ENCODE measurements at regions not wholly inside any gene's neighbourhood (a gene's known extent, or its start where the extent isn't known, plus 50 kb on each side); places are given as distances from the start of the nearest gene placed in this dataset.
"Not testable (repeated sequence)": the region's sequence is repeated elsewhere in the genome, so short reads cannot be mapped to it uniquely, and the experiment has no call there.

DNA sequence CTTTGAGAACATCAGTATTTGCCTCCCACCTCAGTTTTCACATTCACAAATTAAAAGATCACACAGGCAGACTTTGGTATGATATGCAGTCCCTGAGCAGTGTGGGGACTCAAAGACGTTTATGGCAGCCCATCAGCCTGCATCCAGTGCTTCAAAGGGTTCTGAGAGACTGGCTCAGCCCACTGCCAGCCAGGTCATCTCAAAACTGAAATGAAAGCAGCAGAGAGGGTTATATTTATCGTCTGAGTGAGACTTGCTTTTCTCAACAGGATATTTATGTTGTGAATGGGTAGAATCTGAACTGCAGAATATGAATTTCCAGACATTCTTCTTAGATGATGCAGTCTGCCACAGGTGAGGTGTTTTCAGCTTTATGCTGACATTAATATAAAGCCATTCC is 159.8 kb downstream of the NRN1 start:
- no peak overlapping the region for H3K4me2 ChIP-seq
- peaks cover 29% of the 10 kb centered on the region for H3K9me3 ChIP-seq
- peaks cover 7% of the 10 kb centered on the region for H3K4me1 ChIP-seq
- H3K36me3 ChIP-seq: no peaks in the 10 kb centered on the region
- TF ChIP-seq Cebpa-rat (IDR thresholded peaks at IDR 0.05): no peak
- H3K27me3 ChIP-seq: no peaks in the 10 kb centered on the region
- no peak overlapping the region for H3K9ac ChIP-seq
- no peak overlapping the region for H3K4me3 ChIP-seq
- no peak overlapping the region for H3K27ac ChIP-seq
- no peaks in the 10 kb centered on the region for H4K20me1 ChIP-seq

DNA sequence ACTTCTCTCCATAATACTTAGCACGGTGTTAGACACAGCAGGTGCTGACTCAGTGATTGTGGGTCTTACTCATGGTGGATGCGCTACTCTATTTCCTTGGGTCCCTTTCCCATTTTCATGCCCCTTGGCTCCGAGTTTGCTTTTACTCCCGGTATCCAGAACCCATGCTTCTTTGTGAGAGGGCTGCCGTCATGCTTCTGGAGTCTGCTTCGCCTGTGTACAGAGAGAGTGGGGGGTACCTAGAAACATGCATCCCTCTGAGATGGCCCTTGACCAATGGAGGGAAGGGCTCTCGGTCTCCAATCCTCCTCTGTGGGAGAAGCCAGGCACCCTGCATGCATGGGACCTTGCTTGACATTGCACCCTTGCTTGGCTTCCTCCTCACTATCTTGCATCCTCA is 160.4 kb downstream of the NRN1 start:
- peaks cover 25% of the 10 kb centered on the region for H3K9me3 ChIP-seq
- no peak overlapping the region for H3K9ac ChIP-seq
- H3K27me3 ChIP-seq: no peaks in the 10 kb centered on the region
- H3K36me3 ChIP-seq: no peaks in the 10 kb centered on the region
- H3K27ac ChIP-seq: no peak overlapping the region
- no peak overlapping the region for H3K4me3 ChIP-seq
- H3K4me2 ChIP-seq: no peak overlapping the region
- peaks cover 7% of the 10 kb centered on the region for H3K4me1 ChIP-seq
- TF ChIP-seq Cebpa-rat (IDR thresholded peaks at IDR 0.05): no peak
- no peaks in the 10 kb centered on the region for H4K20me1 ChIP-seq

DNA sequence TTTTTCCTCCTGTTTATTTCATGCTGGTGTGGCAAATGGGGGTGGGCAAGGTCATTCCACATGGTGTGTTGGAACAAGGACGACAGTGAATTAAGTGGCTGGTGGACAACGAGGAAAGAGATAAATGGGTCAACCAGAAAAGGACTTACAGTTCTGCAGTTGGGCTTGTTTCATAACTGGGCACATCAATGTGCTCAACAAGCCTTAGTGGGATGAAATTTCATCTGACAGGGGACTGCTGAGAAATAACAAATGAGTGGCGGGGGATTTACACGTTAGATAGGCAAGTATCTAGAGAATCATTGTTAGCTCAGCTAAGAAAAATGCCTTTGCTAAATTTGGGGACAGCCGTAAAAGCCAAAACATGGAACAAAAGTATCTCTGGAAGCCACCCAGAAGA is 163.6 kb downstream of the NRN1 start:
- no peak overlapping the region for H3K27ac ChIP-seq
- no peaks in the 10 kb centered on the region for H3K27me3 ChIP-seq
- H3K36me3 ChIP-seq: no peaks in the 10 kb centered on the region
- peaks cover 14% of the 10 kb centered on the region for H3K9me3 ChIP-seq
- no peak overlapping the region for H3K9ac ChIP-seq
- H3K4me1 ChIP-seq: no peaks in the 10 kb centered on the region
- no peak for TF ChIP-seq Cebpa-rat (IDR thresholded peaks at IDR 0.05)
- H4K20me1 ChIP-seq: no peaks in the 10 kb centered on the region
- H3K4me2 ChIP-seq: no peak overlapping the region
- H3K4me3 ChIP-seq: no peak overlapping the region

DNA sequence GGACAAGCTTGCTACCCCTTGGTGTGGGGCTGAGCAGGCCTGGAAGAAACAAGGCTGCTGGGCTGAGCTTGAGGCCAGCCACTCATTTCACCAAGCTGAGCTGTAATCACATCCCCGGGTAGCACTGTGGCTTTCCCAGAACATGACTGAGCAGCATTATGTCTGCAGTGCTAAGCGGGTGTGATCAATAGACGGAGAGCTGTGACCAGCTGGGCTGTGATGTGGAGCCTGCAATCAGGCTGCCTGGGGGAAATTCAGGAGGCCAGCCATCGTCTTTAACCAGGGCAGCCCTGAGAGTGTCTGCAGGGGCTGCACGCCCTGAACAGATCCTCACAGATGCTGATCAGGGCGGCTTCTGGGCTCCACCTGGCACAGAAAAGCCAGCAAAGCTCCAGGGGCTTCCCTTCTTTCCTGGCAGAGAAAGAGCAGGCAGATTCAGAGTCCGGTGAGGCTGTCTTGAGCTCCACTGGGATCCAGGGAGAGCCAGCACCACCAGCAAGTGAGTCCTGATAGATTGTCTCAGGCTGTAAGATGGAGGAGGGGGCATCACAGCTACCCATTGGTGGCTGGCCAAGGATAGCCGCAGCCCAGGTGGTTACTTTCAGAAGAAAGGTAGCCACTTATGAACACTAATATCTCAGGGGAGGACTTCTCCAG is 165.9 kb downstream of the NRN1 start:
- no peak for TF ChIP-seq Cebpa-rat (IDR thresholded peaks at IDR 0.05)
- Histone ChIP-seq H3K9me3 (peaks cover 14% of the 10 kb centered on the region), H4K20me1 (no peaks in the 10 kb centered on the region), H3K27me3 (no peaks in the 10 kb centered on the region), H3K4me2 (no peak overlapping the region), H3K4me1 (no peaks in the 10 kb centered on the region), H3K4me3 (no peak overlapping the region), H3K36me3 (no peaks in the 10 kb centered on the region), H3K27ac (no peak overlapping the region), H3K9ac (no peak overlapping the region)

DNA sequence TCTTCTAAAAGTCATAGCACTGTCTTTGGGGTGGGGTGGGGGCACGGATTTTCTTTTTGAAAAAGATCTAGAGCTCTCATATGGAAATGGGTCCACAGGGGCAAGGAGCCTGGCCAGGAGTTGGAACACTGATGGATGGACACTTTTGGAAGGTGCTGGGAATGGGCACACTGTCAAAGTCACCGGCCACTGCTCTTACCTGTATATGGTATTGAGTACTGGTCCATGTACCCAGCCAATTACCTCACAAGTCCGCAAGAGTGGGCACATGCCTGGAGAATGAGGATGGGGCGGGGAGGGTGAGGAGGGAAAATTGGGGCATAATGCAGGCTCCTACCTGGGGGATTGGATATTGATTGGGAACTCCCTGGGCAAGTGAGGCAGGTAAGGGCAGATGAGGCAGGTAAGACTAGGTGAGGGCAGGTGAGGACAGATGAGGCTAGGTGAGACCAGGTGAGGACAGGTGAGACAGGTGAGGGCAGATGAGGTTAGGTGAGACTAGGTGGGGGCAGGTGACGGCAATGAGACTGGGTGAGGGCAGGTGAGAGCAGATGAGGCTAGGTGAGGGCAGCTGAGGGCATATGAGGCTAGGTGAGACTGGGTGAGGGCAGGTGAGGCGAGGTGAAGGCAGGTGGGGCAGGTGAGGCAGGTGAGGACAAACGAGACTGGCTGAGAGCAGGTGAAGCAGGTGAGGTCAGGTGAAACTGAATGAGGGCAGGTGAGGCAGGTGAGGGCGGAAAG is 167.9 kb downstream of the NRN1 start:
- Histone ChIP-seq H3K4me3 (no peak overlapping the region), H3K36me3 (no peaks in the 10 kb centered on the region), H3K4me2 (no peak overlapping the region), H3K4me1 (peaks cover 6% of the 10 kb centered on the region; the same call in 1 of the 2 replicates), H3K27ac (no peak overlapping the region), H3K9ac (no peak overlapping the region), H4K20me1 (no peaks in the 10 kb centered on the region), H3K9me3 (peaks cover 13% of the 10 kb centered on the region; the same call in 1 of the 2 replicates), H3K27me3 (no peaks in the 10 kb centered on the region)
- TF ChIP-seq Cebpa-rat (IDR thresholded peaks at IDR 0.05): no peak

DNA sequence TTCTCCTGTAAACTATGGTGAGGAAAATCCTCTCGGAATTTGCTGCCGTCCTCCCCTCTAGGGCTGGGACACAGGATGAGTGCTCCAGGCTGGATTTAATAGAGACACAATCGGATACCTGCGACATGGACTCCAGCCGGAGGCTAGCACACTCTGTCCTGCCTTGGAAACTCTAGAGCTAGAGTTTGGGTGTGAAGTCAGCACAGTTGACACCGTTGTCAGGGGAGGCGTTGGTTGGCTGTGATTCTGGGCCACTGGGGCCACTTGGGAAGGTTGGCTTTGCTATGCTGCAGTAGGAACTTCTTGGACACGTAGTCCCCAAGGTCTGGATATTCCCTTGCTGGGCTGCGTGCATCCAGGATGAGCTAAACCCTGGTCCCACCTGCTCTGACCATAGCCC is 169.4 kb downstream of the NRN1 start:
- Histone ChIP-seq H3K9ac (no peak overlapping the region), H3K9me3 (peaks cover 13% of the 10 kb centered on the region; the same call in 1 of the 2 replicates), H3K4me1 (peaks cover 20% of the 10 kb centered on the region), H3K36me3 (no peaks in the 10 kb centered on the region), H3K27me3 (no peaks in the 10 kb centered on the region), H3K4me2 (no peak overlapping the region), H3K4me3 (no peak overlapping the region), H3K27ac (no peak overlapping the region), H4K20me1 (no peaks in the 10 kb centered on the region)
- no peak for TF ChIP-seq Cebpa-rat (IDR thresholded peaks at IDR 0.05)

DNA sequence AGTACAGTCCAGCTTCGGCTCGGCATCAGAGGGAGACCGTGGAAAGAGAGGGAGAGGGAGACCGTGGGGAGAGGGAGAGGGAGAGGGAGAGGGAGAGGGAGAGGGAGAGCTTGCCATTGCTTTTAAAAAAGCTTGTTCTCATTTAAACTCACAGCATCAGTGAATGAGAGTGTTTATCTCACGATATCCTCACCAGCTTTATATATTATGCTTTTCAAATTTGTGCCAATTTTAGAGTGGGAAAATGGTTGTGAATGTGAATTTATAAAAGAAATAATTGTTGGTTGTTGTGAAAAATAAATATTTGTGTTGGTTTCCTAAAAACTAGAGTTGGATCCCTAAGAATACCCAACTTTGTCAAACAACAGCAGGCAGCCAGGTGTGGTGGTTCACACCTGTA is 170.1 kb downstream of the NRN1 start:
- H4K20me1 ChIP-seq, H3K4me2 ChIP-seq, H3K9ac ChIP-seq, H3K27me3 ChIP-seq, H3K36me3 ChIP-seq, H3K27ac ChIP-seq, H3K4me3 ChIP-seq: not testable (repeated sequence)
- Histone ChIP-seq H3K9me3 (peaks cover 13% of the 10 kb centered on the region; the same call in 1 of the 2 replicates), H3K4me1 (peaks cover 28% of the 10 kb centered on the region)

DNA sequence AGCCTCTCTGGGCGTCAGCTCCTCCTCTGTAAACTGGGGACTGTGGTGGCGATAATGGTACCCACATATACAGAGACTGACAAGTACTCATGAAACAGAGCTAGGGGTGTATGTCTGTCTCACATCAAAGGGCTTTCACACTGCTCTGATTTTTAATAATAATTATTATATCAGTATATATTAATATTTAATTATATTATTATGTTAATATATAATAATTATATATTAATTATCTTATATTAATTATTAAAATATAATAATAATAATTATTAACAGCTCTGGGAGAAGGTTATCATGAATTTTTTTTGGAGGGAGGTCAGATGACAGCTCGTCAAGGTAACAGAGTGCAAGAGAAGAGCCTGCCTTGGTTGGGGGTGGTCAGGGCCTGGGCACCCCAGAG is 173.6 kb downstream of the NRN1 start:
- Histone ChIP-seq H3K9ac (no peak overlapping the region; the same call in 1 of the 2 replicates), H3K36me3 (no peaks in the 10 kb centered on the region), H3K4me3 (no peak overlapping the region), H3K9me3 (peaks cover 13% of the 10 kb centered on the region; the same call in 1 of the 2 replicates), H3K4me1 (peaks cover 62% of the 10 kb centered on the region), H3K27ac (peak overlapping the region; percentile 84), H3K4me2 (peak overlapping the region; percentile 92), H3K27me3 (no peaks in the 10 kb centered on the region), H4K20me1 (no peaks in the 10 kb centered on the region)
- TF ChIP-seq Cebpa-rat (IDR thresholded peaks at IDR 0.05): no peak

DNA sequence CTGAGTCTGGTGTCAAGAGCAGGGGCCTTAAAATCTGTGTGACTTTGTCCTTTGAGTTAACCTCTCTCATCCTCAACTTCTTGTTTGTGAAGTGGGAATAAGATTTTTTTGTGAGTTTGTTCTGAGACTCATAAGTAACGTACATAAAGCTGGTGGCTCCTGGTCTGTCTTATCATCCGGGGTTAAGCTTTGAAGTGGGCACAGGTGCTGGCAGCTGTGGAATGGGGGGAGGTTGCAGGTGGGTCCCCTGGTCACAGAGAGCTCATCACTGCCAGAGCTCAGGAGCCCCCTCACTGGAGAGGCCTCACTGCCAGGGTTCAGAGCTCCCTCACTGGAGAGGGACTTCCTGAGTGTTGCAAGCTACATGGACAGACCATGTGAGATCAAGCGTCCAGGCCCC is 174.1 kb downstream of the NRN1 start:
- Histone ChIP-seq H3K9ac (peak overlapping the region; percentile 35; the same call in 1 of the 2 replicates), H3K9me3 (peaks cover 13% of the 10 kb centered on the region; the same call in 1 of the 2 replicates), H3K4me3 (no peak overlapping the region), H3K27ac (peak overlapping the region; percentile 84), H3K27me3 (no peaks in the 10 kb centered on the region), H3K4me1 (peaks cover 67% of the 10 kb centered on the region), H4K20me1 (no peaks in the 10 kb centered on the region), H3K36me3 (no peaks in the 10 kb centered on the region), H3K4me2 (peak overlapping the region; percentile 92)
- TF ChIP-seq Cebpa-rat (IDR thresholded peaks at IDR 0.05): no peak

DNA sequence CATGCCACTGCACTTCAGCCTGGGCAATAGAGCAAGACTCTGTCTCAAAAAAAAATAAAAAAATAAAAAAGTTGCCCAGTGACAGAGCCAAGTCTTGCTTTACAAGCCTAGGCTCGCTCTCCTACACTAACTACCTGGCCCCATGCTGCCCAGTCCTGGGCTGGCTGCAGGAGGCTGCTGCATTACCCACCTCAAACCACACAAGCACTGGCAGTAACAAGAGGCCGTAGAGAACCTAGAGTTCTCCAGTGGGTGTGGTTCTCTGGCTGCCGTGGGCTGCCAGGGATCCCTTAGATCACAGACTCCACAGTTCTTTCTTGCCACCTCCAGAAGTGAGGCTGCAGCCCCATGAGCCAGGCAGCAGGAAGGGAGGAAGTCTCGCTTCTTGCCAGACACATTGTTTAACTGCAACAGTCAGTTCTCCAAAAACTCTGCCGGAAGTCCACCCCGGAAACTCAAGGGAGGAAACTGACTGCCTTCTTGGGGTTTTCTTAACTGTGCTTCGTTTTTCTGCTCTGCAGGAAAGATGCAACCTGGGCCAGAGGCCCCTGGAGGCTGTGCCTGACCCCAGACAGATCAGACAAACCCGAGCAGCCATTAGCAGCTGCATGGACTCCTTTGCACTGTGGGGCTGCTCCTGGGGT is 175.4 kb downstream of the NRN1 start:
- H3K27me3 ChIP-seq, H3K36me3 ChIP-seq, H4K20me1 ChIP-seq: not testable (repeated sequence)
- peaks cover 80% of the 10 kb centered on the region for H3K4me1 ChIP-seq
- H3K27ac ChIP-seq: peak overlapping the region; percentile 84
- H3K9me3 ChIP-seq: peaks cover 13% of the 10 kb centered on the region; the same call in 1 of the 2 replicates
- peak overlapping the region; percentile 71 for H3K9ac ChIP-seq
- peak overlapping the region; percentile 26; the same call in 1 of the 2 replicates for H3K4me3 ChIP-seq
- H3K4me2 ChIP-seq: peak overlapping the region; percentile 92
